ENCODE measurements at regions not wholly inside any gene's neighbourhood (a gene's known extent, or its start where the extent isn't known, plus 50 kb on each side); places are given as distances from the start of the nearest gene placed in this dataset.
"Not testable (repeated sequence)": the region's sequence is repeated elsewhere in the genome, so short reads cannot be mapped to it uniquely, and the experiment has no call there.

DNA sequence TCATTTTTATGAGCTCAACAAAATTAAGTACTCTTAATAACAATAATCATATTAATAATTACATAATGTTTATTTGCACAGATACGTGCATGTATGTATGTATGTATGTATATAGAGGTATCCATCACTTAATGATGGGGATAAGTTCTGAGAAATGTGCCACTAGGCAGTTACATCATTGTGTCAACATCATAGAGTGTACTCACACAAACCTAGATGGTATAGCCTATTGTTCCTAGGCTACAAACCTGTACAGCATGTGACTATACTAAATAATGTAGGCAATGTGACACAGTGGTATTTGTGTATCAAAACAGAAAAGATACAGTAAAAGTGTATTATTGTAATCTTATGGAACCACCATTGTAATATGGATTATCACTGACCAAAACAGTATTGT, 874.7 kb upstream of the GBE1 start:
- no peak overlapping the region for H3K27ac ChIP-seq
- no peak for DNase-seq (ENCODE audit: low read depth, low spot score)

GRCh38 chr3:82633319-82633718, 871.9 kb upstream of the GBE1 start:
- no peak overlapping the region for H3K27ac ChIP-seq
- DNase-seq (ENCODE audit: low read depth, low spot score), result no peak

GRCh38 chr3:82629937-82630336, 868.5 kb upstream of the GBE1 start:
- H3K27ac ChIP-seq, result no peak overlapping the region
- DNase-seq (ENCODE audit: low read depth, low spot score), result no peak

DNA sequence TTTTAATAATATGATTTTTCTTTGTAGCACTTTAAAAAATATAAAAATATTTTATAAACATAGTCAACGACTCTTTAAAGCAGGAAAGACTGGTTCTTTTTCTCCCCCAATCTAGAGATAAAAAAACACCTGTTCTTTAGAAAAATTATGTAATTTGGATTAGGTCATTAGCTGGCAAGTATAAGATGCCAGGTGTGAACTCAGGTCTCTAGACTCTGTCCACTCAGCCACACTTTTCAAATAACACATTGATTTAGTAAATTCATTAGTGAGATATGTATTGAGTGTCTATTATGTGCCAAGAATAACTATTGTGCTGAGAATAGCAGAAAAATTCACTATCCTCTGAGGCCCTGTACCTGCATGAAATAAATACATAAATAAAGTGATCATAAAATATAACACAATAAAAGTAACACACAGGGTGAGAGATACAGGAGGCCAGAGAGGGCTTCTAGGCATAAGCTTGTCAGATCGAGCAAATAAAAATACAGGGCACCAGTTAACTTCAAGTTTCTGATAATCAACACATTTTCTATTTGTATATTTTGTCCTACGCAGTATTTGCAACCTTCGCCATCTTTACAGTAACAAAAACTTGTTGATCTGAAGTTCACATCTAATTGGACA, 867.1 kb upstream of the GBE1 start:
- no peak for DNase-seq (ENCODE audit: low read depth, low spot score)
- no peak overlapping the region for H3K27ac ChIP-seq

DNA sequence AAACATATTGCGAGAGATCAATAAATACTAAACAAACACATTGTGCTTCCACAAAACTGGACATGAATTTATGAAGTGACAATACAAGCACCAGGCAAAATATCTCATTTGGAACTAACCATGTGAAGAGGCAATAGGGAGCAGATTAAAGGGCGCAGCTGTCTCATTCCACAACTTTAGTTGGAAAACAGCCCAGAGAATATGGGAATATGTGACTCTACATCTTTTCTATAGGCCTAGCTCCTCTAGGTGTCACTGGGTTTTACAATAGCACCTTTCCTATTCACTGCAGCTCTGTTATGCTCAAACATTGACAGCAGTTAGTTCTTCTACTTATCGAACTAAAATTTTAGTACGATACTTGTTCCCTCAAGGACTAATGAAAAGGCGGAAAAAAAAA, 866.3 kb upstream of the GBE1 start:
- no peak for DNase-seq (ENCODE audit: low read depth, low spot score)
- H3K27ac ChIP-seq, result no peak overlapping the region

- H3K27ac ChIP-seq; DNase-seq (ENCODE audit: low read depth, low spot score): not testable (repeated sequence)
Measured at GRCh38 chr3:82620744-82621143, 859.3 kb upstream of the GBE1 start.

GRCh38 chr3:82618594-82618993, 857.1 kb upstream of the GBE1 start:
- no peak for DNase-seq (ENCODE audit: low read depth, low spot score)
- no peak overlapping the region for H3K27ac ChIP-seq

- DNase-seq (ENCODE audit: low read depth, low spot score), result no peak
- no peak overlapping the region for H3K27ac ChIP-seq
Measured at GRCh38 chr3:82610236-82610635, 848.8 kb upstream of the GBE1 start.

DNA sequence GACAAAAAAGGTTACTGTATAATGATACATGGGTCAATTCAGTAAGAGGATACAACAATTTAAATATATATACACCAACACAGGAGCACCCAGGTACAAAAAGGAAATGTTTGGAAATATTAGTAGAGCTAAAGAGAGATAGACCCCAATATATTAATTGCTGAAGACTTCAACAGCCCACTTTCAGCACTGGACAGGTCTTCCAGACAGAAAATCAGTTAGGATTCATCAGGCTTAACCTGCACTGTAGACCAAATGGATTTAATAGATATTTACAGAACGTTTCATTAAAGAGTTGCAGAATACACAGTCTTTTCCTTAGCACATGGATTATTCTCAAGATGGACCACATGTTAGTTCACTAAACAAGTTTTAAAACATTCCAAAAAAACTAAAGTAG, 845.9 kb upstream of the GBE1 start:
- DNase-seq (ENCODE audit: low read depth, low spot score), result no peak
- H3K27ac ChIP-seq, result no peak overlapping the region

DNA sequence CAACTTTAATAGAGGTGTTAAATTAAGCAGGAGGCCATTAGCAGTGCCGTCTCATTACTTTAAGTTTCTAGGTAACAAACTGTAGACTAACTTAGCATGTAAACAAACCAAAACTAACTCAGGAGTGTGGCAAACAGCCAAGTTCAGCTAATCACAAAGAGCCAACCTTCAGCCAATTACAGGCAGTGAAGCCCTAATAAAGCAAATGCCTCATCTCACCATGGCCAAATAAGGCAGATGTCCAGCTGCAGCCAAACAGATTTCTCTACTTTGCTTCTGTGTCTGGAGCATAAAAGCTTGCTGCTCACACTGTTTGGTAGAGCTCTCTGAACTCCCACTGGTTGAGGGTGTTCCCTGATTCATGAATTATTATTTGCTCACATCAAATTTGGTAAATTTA, 835.4 kb upstream of the GBE1 start:
- H3K27ac ChIP-seq, result no peak overlapping the region
- DNase-seq (ENCODE audit: low read depth, low spot score), result no peak

DNA sequence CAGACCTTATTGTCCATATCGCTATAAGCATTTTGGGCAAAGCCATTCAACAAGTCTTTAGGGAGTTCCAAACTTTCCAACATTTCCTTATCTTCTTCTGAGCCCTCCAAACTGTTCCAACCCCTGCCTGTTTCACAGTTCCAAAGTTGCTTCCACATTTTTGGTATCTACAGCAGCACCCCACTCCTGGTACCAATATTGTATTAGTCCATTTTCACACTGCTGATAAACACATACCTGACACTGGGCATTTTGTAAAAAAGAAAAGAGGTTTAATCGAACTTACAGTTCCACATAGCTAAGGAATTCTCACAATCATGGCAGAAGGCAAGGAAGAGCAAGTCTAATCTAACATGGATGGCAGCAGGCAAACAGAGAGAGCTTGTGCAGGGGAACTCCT, 834.1 kb upstream of the GBE1 start:
- DNase-seq (ENCODE audit: low read depth, low spot score), result no peak
- H3K27ac ChIP-seq, result no peak overlapping the region

GRCh38 chr3:82587174-82587573, 825.7 kb upstream of the GBE1 start:
- H3K27ac ChIP-seq, result no peak overlapping the region
- DNase-seq (ENCODE audit: low read depth, low spot score), result no peak

- DNase-seq (ENCODE audit: low read depth, low spot score), result no peak
- H3K27ac ChIP-seq, result no peak overlapping the region
Measured at GRCh38 chr3:82586414-82586813, 825.0 kb upstream of the GBE1 start.

DNA sequence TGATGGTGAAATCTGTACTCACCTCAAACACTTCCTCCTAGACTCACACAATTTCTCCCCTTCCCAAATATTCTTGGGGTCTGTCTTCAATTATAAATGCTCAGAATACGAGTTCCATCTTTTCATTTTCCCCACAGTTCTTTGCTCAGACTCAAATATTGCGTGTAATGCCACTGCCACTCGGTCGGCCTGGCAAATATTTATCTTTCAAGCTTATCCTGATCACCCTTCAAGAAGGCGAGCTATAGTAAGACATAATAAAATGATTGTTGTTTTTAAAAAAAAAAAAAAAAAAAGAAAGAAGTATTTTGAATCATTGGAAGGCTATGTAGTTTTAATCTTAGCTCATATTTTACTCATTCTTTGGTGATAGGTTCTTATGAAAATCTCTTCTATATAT, 824.6 kb upstream of the GBE1 start:
- DNase-seq (ENCODE audit: low read depth, low spot score); H3K27ac ChIP-seq: not testable (repeated sequence)

DNA sequence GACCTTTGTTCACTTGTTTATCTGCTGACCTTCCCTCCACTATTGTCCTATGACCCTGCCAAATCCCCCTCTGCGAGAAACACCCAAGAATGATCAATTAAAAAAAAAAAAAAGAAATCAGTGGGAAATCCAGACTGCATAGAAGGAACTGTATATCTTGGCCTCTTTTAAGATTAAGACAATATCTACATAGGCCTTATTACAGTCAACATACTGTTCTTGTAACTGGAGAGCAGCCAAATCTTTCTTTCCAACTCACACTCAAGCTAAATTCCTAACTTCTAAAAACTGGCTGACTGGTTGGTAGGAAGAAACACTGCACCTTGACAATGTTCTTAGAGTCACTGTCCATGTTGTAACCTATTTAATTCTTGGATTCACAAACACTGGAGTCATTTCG, 824.1 kb upstream of the GBE1 start:
- DNase-seq (ENCODE audit: low read depth, low spot score); H3K27ac ChIP-seq: not testable (repeated sequence)

- DNase-seq (ENCODE audit: low read depth, low spot score); H3K27ac ChIP-seq: not testable (repeated sequence)
Measured at GRCh38 chr3:82584861-82585260, 823.4 kb upstream of the GBE1 start.

- DNase-seq (ENCODE audit: low read depth, low spot score); H3K27ac ChIP-seq: not testable (repeated sequence)
Measured at GRCh38 chr3:82584415-82584814, 823.0 kb upstream of the GBE1 start.

GRCh38 chr3:82581350-82581749, 819.9 kb upstream of the GBE1 start:
- DNase-seq (ENCODE audit: low read depth, low spot score), result no peak
- H3K27ac ChIP-seq, result no peak overlapping the region

- H3K27ac ChIP-seq, result peak overlapping the region; percentile 58
- no peak for DNase-seq (ENCODE audit: low read depth, low spot score)
Measured at GRCh38 chr3:82572721-82573120, 811.3 kb upstream of the GBE1 start.

- no peak for DNase-seq (ENCODE audit: low read depth, low spot score)
- H3K27ac ChIP-seq, result no peak overlapping the region
Measured at GRCh38 chr3:82568776-82569338, 807.4 kb upstream of the GBE1 start.

DNA sequence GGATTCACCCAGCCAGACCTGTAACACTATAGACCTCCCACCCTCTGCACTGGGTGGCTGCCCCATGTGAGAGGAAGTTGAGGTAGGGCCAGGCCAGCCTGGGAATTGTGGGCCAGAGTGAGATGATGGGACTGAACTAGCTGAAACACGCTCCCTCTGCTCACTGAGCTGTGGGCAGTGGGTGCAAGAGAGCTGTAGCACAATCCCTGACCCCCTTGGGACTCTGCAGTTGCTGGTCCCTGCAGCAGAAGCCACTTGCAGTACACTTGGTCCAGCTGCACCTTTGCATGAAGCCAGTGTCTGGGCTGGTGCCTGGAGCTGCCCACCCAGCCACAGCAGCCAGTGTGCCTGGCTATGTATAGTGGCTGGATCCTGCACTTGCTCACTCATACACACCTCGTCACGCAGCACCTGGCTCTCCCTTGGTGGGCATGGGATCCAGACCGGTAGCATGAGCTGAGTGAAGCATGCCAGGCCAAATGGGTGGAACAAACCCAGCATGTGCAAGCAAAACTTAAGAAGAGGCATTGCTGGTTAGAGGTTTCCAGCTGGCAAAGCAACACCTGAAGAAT, 805.7 kb upstream of the GBE1 start:
- no peak for DNase-seq (ENCODE audit: low read depth, low spot score)
- H3K27ac ChIP-seq, result no peak overlapping the region

- DNase-seq (ENCODE audit: low read depth, low spot score), result no peak
- no peak overlapping the region for H3K27ac ChIP-seq
Measured at GRCh38 chr3:82562896-82563295, 801.5 kb upstream of the GBE1 start.
